ENCODE measurements at regions not wholly inside any gene's neighbourhood (a gene's known extent, or its start where the extent isn't known, plus 50 kb on each side); places are given as distances from the start of the nearest gene placed in this dataset.

- Mint-ChIP-seq H3K36me3 (ENCODE audit: insufficient read depth, unreplicated experiment) (no peaks in the 10 kb centered on the region), H3K4me3 (ENCODE audit: low read depth, unreplicated experiment) (no peak overlapping the region), H3K27me3 (ENCODE audit: unreplicated experiment) (no peaks in the 10 kb centered on the region), H3K27ac (ENCODE audit: unreplicated experiment) (no peak overlapping the region), H3K9me3 (ENCODE audit: low read depth, unreplicated experiment) (peaks cover 14% of the 10 kb centered on the region), H3K4me1 (ENCODE audit: low read depth, unreplicated experiment) (no peaks in the 10 kb centered on the region)
- intact Hi-C loops (cut with micrococcal nuclease; ENCODE audit: unreplicated experiment), result no loop called here
- DNase-seq, result no peak
- CTCF ChIA-PET, result no interaction called here
- BruUV-seq (replicated peaks), result no TSS peak
- TF ChIP-seq, protein P1, sequence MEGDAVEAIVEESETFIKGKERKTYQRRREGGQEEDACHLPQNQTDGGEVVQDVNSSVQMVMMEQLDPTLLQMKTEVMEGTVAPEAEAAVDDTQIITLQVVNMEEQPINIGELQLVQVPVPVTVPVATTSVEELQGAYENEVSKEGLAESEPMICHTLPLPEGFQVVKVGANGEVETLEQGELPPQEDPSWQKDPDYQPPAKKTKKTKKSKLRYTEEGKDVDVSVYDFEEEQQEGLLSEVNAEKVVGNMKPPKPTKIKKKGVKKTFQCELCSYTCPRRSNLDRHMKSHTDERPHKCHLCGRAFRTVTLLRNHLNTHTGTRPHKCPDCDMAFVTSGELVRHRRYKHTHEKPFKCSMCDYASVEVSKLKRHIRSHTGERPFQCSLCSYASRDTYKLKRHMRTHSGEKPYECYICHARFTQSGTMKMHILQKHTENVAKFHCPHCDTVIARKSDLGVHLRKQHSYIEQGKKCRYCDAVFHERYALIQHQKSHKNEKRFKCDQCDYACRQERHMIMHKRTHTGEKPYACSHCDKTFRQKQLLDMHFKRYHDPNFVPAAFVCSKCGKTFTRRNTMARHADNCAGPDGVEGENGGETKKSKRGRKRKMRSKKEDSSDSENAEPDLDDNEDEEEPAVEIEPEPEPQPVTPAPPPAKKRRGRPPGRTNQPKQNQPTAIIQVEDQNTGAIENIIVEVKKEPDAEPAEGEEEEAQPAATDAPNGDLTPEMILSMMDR (IDR thresholded peaks at IDR 0.05; ENCODE audit: unreplicated experiment), result no peak
Measured at GRCh38 chr6:163886428-163886827, 471.9 kb downstream of the QKI start.

DNA sequence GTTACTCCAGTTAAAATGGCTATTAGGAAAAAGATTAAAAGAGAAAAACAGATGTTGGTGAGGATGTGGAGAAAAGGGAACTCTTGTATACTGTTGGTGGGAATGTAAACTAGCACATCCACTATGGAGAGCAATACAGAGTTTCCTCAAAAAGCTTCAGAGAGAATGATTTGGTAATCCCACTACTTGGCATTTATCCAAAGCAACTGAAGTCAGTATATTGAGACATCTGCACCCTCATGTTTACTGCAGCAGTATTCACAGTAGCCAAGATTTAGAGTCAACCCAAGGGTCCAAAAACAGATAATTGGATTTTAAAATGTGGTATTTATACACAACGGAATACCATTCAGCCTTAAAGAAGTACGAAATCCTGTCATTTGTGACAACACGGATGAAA lies 469.5 kb downstream of the QKI start:
- H3K9me3 Mint-ChIP-seq (ENCODE audit: low read depth, unreplicated experiment), result peaks cover 14% of the 10 kb centered on the region

GRCh38 chr6:163878698-163879097 lies 464.2 kb downstream of the QKI start:
- intact Hi-C loops (cut with micrococcal nuclease; ENCODE audit: unreplicated experiment), result no loop called here
- no peaks in the 10 kb centered on the region for H3K9me3 Mint-ChIP-seq (ENCODE audit: low read depth, unreplicated experiment)
- no peak overlapping the region for H3K27ac Mint-ChIP-seq (ENCODE audit: unreplicated experiment)
- TF ChIP-seq, protein P1 (IDR thresholded peaks at IDR 0.05; ENCODE audit: unreplicated experiment), result no peak
- no peaks in the 10 kb centered on the region for H3K36me3 Mint-ChIP-seq (ENCODE audit: insufficient read depth, unreplicated experiment)
- H3K4me1 Mint-ChIP-seq (ENCODE audit: low read depth, unreplicated experiment), result no peaks in the 10 kb centered on the region
- no peaks in the 10 kb centered on the region for H3K27me3 Mint-ChIP-seq (ENCODE audit: unreplicated experiment)
- no TSS peak for BruUV-seq (replicated peaks)
- H3K4me3 Mint-ChIP-seq (ENCODE audit: low read depth, unreplicated experiment), result no peak overlapping the region
- no peak for DNase-seq
- CTCF ChIA-PET, result no interaction called here

More for the DNA sequence above, 469.5 kb downstream of the QKI start:
- Mint-ChIP-seq H3K4me1 (ENCODE audit: low read depth, unreplicated experiment) (no peaks in the 10 kb centered on the region), H3K27me3 (ENCODE audit: unreplicated experiment) (no peaks in the 10 kb centered on the region), H3K4me3 (ENCODE audit: low read depth, unreplicated experiment) (no peak overlapping the region), H3K36me3 (ENCODE audit: insufficient read depth, unreplicated experiment) (no peaks in the 10 kb centered on the region), H3K27ac (ENCODE audit: unreplicated experiment) (no peak overlapping the region)
- no TSS peak for BruUV-seq (replicated peaks)
- CTCF ChIA-PET, result no interaction called here
- TF ChIP-seq, protein P1 (IDR thresholded peaks at IDR 0.05; ENCODE audit: unreplicated experiment), result no peak
- intact Hi-C loops (cut with micrococcal nuclease; ENCODE audit: unreplicated experiment), result no loop called here
- no peak for DNase-seq

DNA sequence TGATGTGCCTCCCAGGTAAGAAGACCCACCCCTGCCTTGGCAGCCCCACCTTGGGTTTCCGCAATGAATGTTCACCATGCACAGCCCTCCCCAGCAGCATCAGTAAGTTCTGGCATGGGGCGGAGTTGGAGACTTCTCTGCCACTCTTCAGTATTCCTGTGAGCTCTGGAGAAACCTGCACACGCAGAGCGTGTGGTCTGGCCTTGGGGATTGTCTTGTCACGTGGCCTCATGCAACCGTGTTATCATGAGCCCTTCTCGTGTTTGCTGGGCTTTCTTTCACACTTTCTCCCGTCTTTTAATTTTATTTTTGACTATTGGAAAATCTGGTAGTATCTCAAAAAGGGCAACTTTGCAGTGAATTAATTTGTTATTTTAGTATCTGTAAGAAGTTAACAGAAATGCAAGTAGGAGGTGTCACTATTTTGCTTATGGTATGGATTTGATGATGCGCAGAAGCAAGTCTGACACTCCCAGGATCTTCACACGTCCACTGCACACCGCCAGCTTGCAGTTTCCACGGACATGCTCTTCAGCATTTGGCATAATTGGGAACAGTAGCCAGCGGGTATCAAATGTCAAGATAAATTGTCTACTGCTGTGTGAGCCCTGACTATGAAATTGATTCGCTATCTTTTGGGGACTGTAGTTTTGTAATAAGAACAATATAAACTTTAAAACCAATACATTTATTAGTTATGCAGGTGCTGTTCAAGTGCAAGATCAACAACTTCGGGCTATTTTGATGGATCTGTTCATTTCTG lies 463.5 kb downstream of the QKI start:
- H3K36me3 Mint-ChIP-seq (ENCODE audit: insufficient read depth, unreplicated experiment), result no peaks in the 10 kb centered on the region
- H3K9me3 Mint-ChIP-seq (ENCODE audit: low read depth, unreplicated experiment), result no peaks in the 10 kb centered on the region
- no TSS peak for BruUV-seq (replicated peaks)
- intact Hi-C loops (cut with micrococcal nuclease; ENCODE audit: unreplicated experiment), result no loop called here
- DNase-seq, result no peak
- no peaks in the 10 kb centered on the region for H3K27me3 Mint-ChIP-seq (ENCODE audit: unreplicated experiment)
- no peak overlapping the region for H3K27ac Mint-ChIP-seq (ENCODE audit: unreplicated experiment)
- CTCF ChIA-PET, result no interaction called here
- no peak overlapping the region for H3K4me3 Mint-ChIP-seq (ENCODE audit: low read depth, unreplicated experiment)
- TF ChIP-seq, protein P1 (IDR thresholded peaks at IDR 0.05; ENCODE audit: unreplicated experiment), result no peak
- H3K4me1 Mint-ChIP-seq (ENCODE audit: low read depth, unreplicated experiment), result no peaks in the 10 kb centered on the region
